AG09319 (cell line): ENCODE measurements at regions not wholly inside any gene's neighbourhood (a gene's known extent, or its start where the extent isn't known, plus 50 kb on each side); places are given as distances from the start of the nearest gene placed in this dataset.

Source experiments
- DNase-seq: peaks from one replicate; pipeline ENCODE4 v3.0.0-alpha.2; 2010; ENCODE audit warnings: low read depth; ENCODE audit errors: extremely low read depth
- CTCF ChIP-seq: IDR thresholded peaks from 2 replicates; pipeline ENCODE4 v1.5.1; 2011; ENCODE audit warnings: low read depth, mild to moderate bottlenecking, inconsistent platforms, low read length, moderate library complexity

- no peak for DNase-seq
- TF ChIP-seq CTCF, result no peak
Observed at GRCh38 chr2:147578529-147578928, 266.3 kb upstream of the ACVR2A start.

- no peak for TF ChIP-seq CTCF
- DNase-seq, result no peak
Observed at GRCh38 chr2:147577998-147578380, 266.8 kb upstream of the ACVR2A start.

DNA sequence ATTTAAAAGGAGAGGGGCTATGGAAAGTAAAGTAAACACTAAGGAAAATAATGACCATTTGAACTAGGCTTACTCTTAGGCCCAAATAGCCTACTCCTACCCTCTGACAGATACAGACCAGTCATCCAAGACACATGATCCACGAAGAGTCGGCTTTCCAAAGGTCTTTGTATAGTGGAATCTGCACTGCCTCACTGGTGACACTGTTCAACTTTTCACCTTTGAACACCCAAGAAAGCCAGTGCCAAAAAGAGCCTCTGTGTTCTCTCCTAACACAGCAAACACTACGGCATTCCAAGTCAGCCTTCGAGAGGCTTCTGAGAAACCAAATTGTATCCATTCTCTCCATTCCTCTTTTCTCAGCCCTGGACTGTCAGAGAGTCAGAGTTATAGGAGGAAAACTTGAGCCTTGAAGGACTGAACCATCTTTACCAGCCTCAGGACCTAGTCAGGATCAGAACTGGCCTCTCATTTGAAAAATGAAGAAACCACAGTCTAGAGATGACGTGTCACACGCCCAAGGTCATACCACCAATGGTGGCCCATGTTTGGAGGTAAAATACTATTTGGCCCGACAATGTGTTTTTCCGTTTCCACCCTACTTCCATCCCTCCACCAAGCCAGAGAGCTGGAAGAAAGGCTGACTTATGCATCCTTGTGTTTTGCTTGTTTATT, 267.4 kb upstream of the ACVR2A start:
- no peak for DNase-seq
- no peak for TF ChIP-seq CTCF

- DNase-seq, result no peak
- no peak for TF ChIP-seq CTCF
Observed at GRCh38 chr2:147575106-147575505, 269.7 kb upstream of the ACVR2A start.

DNA sequence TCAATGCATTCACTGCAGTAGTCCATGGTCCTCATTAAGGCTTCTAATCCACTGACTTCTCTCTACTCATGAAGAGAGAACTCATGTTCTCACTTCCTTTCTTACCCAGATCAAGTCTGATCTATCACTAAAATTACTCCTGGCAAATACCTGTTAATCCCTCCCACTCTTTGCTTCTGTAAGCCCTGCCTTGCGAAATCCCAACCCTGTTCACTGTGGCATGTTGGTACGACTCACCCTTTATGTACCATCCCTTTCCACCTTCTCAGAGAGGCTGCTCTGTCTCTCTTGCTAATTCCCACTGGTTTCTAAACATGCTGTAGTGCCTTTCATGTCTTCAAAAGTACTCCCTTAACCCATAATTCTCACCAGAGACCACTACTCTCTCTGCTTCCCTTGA, 272.2 kb upstream of the ACVR2A start:
- TF ChIP-seq CTCF, result no peak

DNA sequence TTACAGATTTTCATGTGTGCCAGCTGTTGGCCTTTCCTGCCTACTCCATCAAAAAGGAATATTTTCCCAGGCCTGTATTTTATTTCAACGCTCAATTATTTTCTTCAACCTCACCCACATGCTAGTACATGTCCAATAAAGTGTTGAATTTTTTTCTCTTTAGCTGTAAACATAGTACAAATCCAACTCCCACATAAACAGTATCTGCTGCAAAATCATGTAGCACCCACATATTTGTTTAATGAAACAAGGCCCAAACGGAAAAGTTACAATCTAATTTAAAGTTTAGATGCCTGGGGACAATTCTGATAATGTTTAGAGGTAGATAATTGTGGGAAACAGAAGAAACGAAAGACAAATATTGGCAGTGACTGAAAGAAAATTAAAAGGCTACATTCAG, 275.4 kb upstream of the ACVR2A start:
- DNase-seq, result no peak
- TF ChIP-seq CTCF, result no peak

More for the DNA sequence above, 272.2 kb upstream of the ACVR2A start:
- DNase-seq, result no peak

GRCh38 chr2:147568109-147568508, 276.7 kb upstream of the ACVR2A start:
- TF ChIP-seq CTCF, result no peak
- DNase-seq, result no peak
